ENCODE measurements at regions not wholly inside any gene's neighbourhood (a gene's known extent, or its start where the extent isn't known, plus 50 kb on each side); places are given as distances from the start of the nearest gene placed in this dataset.
"Not testable (repeated sequence)": the region's sequence is repeated elsewhere in the genome, so short reads cannot be mapped to it uniquely, and the experiment has no call there.

DNA sequence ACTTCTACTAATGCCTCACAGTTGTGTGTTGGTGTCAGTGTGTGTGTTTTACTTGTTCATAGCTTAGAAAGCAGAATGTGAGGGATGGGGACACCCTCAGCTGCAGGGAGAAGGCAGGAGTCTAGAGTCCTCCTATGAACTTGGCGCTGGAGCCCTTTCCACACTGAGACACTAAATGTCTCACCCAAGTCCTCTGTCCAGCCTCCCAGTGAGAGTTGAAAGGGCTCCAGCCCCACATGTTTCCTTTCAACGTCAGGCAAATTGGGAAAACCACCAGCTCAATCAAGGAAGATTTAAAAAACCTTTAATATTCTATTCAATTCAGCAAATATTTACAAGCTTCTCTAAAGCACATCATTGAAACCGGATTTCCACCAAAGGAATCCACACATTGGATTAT is 167.6 kb upstream of the MSX2 start:
- Histone ChIP-seq H3K4me3 (ENCODE audit: low read depth, low read length) (no peak overlapping the region), H3K27me3 (replicated peaks) (no peaks in the 10 kb centered on the region), H3K27ac (no peak overlapping the region), H3K36me3 (replicated peaks) (no peaks in the 10 kb centered on the region)
- TF ChIP-seq, protein P1, sequence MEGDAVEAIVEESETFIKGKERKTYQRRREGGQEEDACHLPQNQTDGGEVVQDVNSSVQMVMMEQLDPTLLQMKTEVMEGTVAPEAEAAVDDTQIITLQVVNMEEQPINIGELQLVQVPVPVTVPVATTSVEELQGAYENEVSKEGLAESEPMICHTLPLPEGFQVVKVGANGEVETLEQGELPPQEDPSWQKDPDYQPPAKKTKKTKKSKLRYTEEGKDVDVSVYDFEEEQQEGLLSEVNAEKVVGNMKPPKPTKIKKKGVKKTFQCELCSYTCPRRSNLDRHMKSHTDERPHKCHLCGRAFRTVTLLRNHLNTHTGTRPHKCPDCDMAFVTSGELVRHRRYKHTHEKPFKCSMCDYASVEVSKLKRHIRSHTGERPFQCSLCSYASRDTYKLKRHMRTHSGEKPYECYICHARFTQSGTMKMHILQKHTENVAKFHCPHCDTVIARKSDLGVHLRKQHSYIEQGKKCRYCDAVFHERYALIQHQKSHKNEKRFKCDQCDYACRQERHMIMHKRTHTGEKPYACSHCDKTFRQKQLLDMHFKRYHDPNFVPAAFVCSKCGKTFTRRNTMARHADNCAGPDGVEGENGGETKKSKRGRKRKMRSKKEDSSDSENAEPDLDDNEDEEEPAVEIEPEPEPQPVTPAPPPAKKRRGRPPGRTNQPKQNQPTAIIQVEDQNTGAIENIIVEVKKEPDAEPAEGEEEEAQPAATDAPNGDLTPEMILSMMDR (IDR thresholded peaks at IDR 0.05; ENCODE audit: low read depth, low read length, missing control alignments): no peak
- in situ Hi-C loops (cut with HindIII; ENCODE audit: low pct_ligation_motif_present, low sequenced_read_pairs): no loop called here
- no peak for DNase-seq

DNA sequence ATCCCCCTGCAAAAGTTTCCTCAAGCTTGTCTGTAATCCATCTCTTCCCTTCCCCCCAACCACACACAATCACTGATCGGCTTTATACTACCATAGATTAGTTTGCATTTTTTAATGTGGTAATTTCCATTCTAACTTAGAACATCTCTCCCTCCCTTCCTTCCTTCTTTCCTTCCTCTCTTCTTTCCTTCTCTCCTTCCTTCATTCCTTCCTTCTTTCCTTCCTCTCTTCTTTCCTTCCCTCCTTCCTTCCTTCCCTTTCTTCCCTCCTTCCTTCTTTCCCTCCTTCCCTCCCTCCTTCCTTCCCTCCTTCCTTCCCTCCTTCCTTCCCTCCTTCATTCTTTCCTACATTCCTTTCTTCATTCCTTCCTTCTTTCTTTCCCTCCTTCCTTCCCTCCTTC is 166.2 kb upstream of the MSX2 start:
- Histone ChIP-seq H3K4me3 (ENCODE audit: low read depth, low read length) (no peak overlapping the region), H3K27me3 (replicated peaks) (no peaks in the 10 kb centered on the region), H3K36me3 (replicated peaks) (no peaks in the 10 kb centered on the region), H3K27ac (no peak overlapping the region)
- TF ChIP-seq, protein P1 (IDR thresholded peaks at IDR 0.05; ENCODE audit: low read depth, low read length, missing control alignments): no peak
- in situ Hi-C loops (cut with HindIII; ENCODE audit: low pct_ligation_motif_present, low sequenced_read_pairs): no loop called here
- DNase-seq: no peak

DNA sequence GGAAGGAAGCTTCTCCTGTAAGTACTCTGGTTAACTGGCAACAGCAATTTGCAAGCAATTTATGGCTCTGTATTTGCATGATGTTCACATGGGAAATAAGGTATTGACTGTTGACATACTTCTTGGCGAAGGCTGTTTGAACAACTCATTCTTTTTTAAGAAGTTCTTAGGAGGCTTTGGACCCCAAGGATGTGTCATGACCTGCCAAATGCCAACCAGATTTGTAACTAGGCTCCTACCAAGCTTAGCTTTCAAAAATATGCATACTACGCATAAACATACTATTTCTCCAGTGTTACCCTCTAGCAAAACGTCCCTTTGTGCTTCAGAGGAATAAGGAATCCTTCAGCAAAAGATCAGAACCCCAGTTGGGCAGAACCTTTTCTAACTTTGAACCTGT is 165.2 kb upstream of the MSX2 start:
- H3K27me3 ChIP-seq (replicated peaks): no peaks in the 10 kb centered on the region
- no peak overlapping the region for H3K4me3 ChIP-seq (ENCODE audit: low read depth, low read length)
- H3K27ac ChIP-seq: no peak overlapping the region
- TF ChIP-seq, protein P1 (IDR thresholded peaks at IDR 0.05; ENCODE audit: low read depth, low read length, missing control alignments): no peak
- in situ Hi-C loops (cut with HindIII; ENCODE audit: low pct_ligation_motif_present, low sequenced_read_pairs): no loop called here
- no peaks in the 10 kb centered on the region for H3K36me3 ChIP-seq (replicated peaks)
- DNase-seq: no peak

DNA sequence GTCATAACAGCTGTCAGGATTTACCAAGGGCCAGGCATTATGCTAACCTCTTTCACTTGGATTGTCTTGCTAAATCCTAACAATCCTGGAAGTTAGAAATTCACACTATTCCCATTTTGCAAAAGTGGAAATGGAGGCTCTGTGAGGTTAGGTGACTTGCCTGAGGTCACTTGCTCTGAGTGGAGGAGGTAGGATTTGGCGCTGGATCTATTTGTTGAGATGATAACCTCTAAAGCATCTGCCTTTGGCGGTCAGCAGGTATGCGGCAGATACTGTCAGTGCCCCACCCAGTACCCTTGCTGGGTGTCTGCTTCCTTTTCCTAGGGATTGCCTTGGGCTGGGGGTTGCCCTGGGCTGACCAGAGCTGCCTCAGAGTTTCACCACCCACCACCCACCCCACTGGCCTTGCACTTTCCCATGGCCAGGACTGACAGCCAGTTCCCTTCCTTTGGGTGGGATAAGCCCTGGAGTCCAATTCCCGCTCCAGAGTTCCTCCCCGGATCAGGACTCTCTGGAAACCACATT is 164.8 kb upstream of the MSX2 start:
- no peak for DNase-seq
- in situ Hi-C loops (cut with HindIII; ENCODE audit: low pct_ligation_motif_present, low sequenced_read_pairs): no loop called here
- H3K36me3 ChIP-seq (replicated peaks): no peaks in the 10 kb centered on the region
- TF ChIP-seq, protein P1 (IDR thresholded peaks at IDR 0.05; ENCODE audit: low read depth, low read length, missing control alignments): no peak
- no peaks in the 10 kb centered on the region for H3K27me3 ChIP-seq (replicated peaks)
- no peak overlapping the region for H3K4me3 ChIP-seq (ENCODE audit: low read depth, low read length)
- no peak overlapping the region for H3K27ac ChIP-seq

DNA sequence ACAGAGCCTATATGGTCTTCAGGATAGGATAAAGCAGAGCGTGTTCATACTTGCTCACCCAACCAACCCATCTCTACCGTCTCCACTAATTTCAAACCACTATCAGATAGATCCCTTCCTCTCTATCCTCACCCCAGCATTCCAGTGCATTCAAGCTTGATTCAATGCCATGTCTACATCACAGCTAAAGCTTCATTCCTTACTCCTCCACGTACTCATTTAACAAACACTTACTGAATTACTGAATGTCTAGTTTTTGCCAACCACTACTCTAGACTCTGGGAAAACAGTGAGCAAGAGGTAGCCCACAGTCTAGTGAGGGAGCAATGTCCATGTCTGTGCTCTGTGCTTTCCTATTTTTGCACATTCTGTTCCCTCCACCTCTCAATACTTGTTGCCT is 163.5 kb upstream of the MSX2 start:
- H3K27me3 ChIP-seq (replicated peaks): no peaks in the 10 kb centered on the region
- H3K27ac ChIP-seq: no peak overlapping the region
- in situ Hi-C loops (cut with HindIII; ENCODE audit: low pct_ligation_motif_present, low sequenced_read_pairs): no loop called here
- no peaks in the 10 kb centered on the region for H3K36me3 ChIP-seq (replicated peaks)
- no peak for DNase-seq
- H3K4me3 ChIP-seq (ENCODE audit: low read depth, low read length): no peak overlapping the region
- TF ChIP-seq, protein P1 (IDR thresholded peaks at IDR 0.05; ENCODE audit: low read depth, low read length, missing control alignments): no peak

DNA sequence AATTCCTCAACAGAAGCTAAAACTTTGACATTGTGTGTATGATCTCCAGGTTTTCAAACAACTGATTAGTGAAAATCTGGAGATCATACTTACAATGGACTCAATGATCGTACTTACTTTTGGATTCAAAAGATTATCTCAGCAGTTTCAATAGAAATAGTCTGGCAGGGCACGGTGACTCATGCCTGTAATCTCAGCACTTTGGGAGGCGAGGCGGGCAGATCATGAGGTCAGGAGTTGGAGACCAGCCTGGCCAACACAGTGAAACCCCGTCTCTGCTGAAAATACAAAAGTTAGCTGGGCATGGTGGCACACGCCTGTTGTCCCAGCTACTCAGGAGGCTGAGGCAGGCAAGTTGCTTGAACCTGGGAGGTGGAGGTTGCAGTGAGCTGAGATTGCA is 161.3 kb upstream of the MSX2 start:
- H3K4me3 ChIP-seq (ENCODE audit: low read depth, low read length); H3K27ac ChIP-seq; H3K27me3 ChIP-seq (replicated peaks); in situ Hi-C loops (cut with HindIII; ENCODE audit: low pct_ligation_motif_present, low sequenced_read_pairs); H3K36me3 ChIP-seq (replicated peaks): not testable (repeated sequence)
- DNase-seq: peak; percentile 22

All from brain microvascular endothelial cell (primary cell).